Adrenal gland (tissue), 9 donors: ENCODE measurements at regions not wholly inside any gene's neighbourhood (a gene's known extent, or its start where the extent isn't known, plus 50 kb on each side); places are given as distances from the start of the nearest gene placed in this dataset.
"Not testable (repeated sequence)": the region's sequence is repeated elsewhere in the genome, so short reads cannot be mapped to it uniquely, and the experiment has no call there.

Experiments
- DNase-seq, 7 donors: peaks; one replicate each; pipeline ENCODE4 v3.0.0-alpha.2; 2019 to 2020
- H3K27ac ChIP-seq, 5 donors: fragments of 200-600 bp; sonication (generic) in 4 of 5; 1 replicate in 3 of 5; 2 replicates in 2 of 5; pipeline versions ENCODE4 v1.5.1 to v1.8.0; 2016 to 2020; ENCODE audit warnings: mild to moderate bottlenecking in 1 of 5
- H3K27me3 ChIP-seq: fragments of 200-600 bp; 2 replicates; pipeline ENCODE4 v1.8.0; 2021
- H3K36me3 ChIP-seq, 2 donors: fragments of 200-600 bp; replicated peaks in 1 of 2; 1 replicate in 1 of 2; 2 replicates in 1 of 2; pipeline versions ENCODE4 v1.5.1 to v1.8.0; 2018 to 2022
- H3K4me1 ChIP-seq, 2 donors: fragments of 200-600 bp; replicated peaks in 1 of 2; 1 replicate in 1 of 2; 2 replicates in 1 of 2; pipeline versions ENCODE4 v1.5.1 to v1.8.0; 2018 to 2021
- H3K4me3 ChIP-seq, 4 donors: fragments of 200-600 bp; sonication (generic) in 3 of 4; one replicate each; pipeline ENCODE4 v1.5.1; 2016 to 2018
- H3K9me3 ChIP-seq, 3 donors: fragments of 200-600 bp; sonication (generic) in 1 of 3; replicated peaks in 1 of 3; 1 replicate in 2 of 3; 2 replicates in 1 of 3; pipeline versions ENCODE4 v1.5.1 to v1.8.0; 2016 to 2021
- CTCF ChIP-seq, 6 experiments: fragments of 450-650 bp in 4 of 6; fragments of 200-600 bp in 2 of 6; sonication (generic) in 1 of 6; IDR thresholded peaks; 1 replicate in 5 of 6; 2 replicates in 1 of 6; pipeline versions ENCODE4 v1.5.1 to v1.8.0; 2016 to 2021; ENCODE audit warnings: antibody characterized with exemption in 6 of 6, mild to moderate bottlenecking in 2 of 6, moderate library complexity in 1 of 6
- POLR2A ChIP-seq, 2 donors: fragments of 450-650 bp; IDR thresholded peaks; one replicate each; pipeline ENCODE4 v1.6.1; 2017; ENCODE audit warnings: antibody characterized with exemption in 2 of 2, mild to moderate bottlenecking in 2 of 2, moderate library complexity in 1 of 2
- WGBS, 4 donors: extraction: QIAGEN DNeasy Blood & Tissue Kit in 2 of 4; methylation state at CpG; one replicate each; pipeline versions ENCODE4 v1.1.5 to v1.1.7; 2013 to 2017; 5-methylcytosine and 5-hydroxymethylcytosine counted together
- intact Hi-C, 2 donors: fragments of 100-400 bp; cut with DNase I; formaldehyde crosslinking; loops; one replicate each; pipeline versions ENCODE4 v1.14.1 to v1.15.0; 2022 to 2023
- donor health status: healthy with polysubstance abuse.
- donor health status: Bipolar disorder and iron deficiency.
- donor health status: DM: yes; HTN: yes; CAD: no.
- donor health status: DM: no; HTN: no; CAD: no.
- donor health status: DM: no; HTN: no; CAD: no.

GRCh38 chr16:65697065-65697464, 575.2 kb upstream of the CDH11 start:
- intact Hi-C loops = no loop called here

GRCh38 chr16:65691846-65692245, 570.0 kb upstream of the CDH11 start:
- intact Hi-C loops = not testable (repeated sequence)

More at GRCh38 chr16:65697065-65697464, 575.2 kb upstream of the CDH11 start:
- Histone ChIP-seq H3K4me1 (no peaks in the 10 kb centered on the region), H3K4me3 (no peak overlapping the region), H3K9me3 (no peaks in the 10 kb centered on the region), H3K27me3 (no peaks in the 10 kb centered on the region), H3K27ac (no peak overlapping the region), H3K36me3 (no peaks in the 10 kb centered on the region)
- no peak for DNase-seq
- TF ChIP-seq CTCF (IDR thresholded peaks at IDR 0.05) (no peak), POLR2A (IDR thresholded peaks at IDR 0.05) (no peak)
- WGBS, 4 donors = 68 to 78% (median 74%) methylated on average over 1 of the region's 1 CpG

GRCh38 chr16:65689726-65690125, 567.9 kb upstream of the CDH11 start:
- Histone ChIP-seq H3K4me3 (no peak overlapping the region), H3K36me3 (no peaks in the 10 kb centered on the region), H3K27ac (no peak overlapping the region), H3K27me3 (no peaks in the 10 kb centered on the region), H3K4me1 (no peaks in the 10 kb centered on the region), H3K9me3 (no peaks in the 10 kb centered on the region)
- intact Hi-C loops = no loop called here
- TF ChIP-seq CTCF (IDR thresholded peaks at IDR 0.05) (no peak), POLR2A (IDR thresholded peaks at IDR 0.05) (no peak)
- DNase-seq = no peak
- WGBS, 4 donors = 89 to 94% (median 93%) methylated on average over 7 to 8 of the region's 8 CpGs

More at GRCh38 chr16:65691846-65692245, 570.0 kb upstream of the CDH11 start:
- 87 to 98% (median 87%) methylated on average over 3 to 4 of the region's 4 CpGs for WGBS, 4 donors
- not testable (repeated sequence) for H3K27ac ChIP-seq, H3K36me3 ChIP-seq, H3K9me3 ChIP-seq, H3K27me3 ChIP-seq, H3K4me1 ChIP-seq, DNase-seq, H3K4me3 ChIP-seq

GRCh38 chr16:65688301-65688700, 566.4 kb upstream of the CDH11 start:
- Histone ChIP-seq H3K4me3 (no peak overlapping the region), H3K27me3 (no peaks in the 10 kb centered on the region), H3K4me1 (no peaks in the 10 kb centered on the region), H3K9me3 (peaks cover 0 to 3% (median 0%) of the 10 kb centered on the region in 3 donors), H3K36me3 (no peaks in the 10 kb centered on the region), H3K27ac (no peak overlapping the region)
- no peak for DNase-seq
- TF ChIP-seq CTCF (IDR thresholded peaks at IDR 0.05) (no peak), POLR2A (IDR thresholded peaks at IDR 0.05) (no peak)
- WGBS, 4 donors = 47 to 78% (median 69%) methylated on average over 1 of the region's 1 CpG
- intact Hi-C loops = no loop called here

GRCh38 chr16:65684230-65684629, 562.4 kb upstream of the CDH11 start:
- Histone ChIP-seq H3K9me3 (peaks cover 0 to 3% (median 0%) of the 10 kb centered on the region in 3 donors), H3K27ac (no peak overlapping the region), H3K4me3 (no peak overlapping the region), H3K27me3 (no peaks in the 10 kb centered on the region), H3K4me1 (no peaks in the 10 kb centered on the region), H3K36me3 (no peaks in the 10 kb centered on the region)
- intact Hi-C loops = no loop called here
- no peak for DNase-seq
- TF ChIP-seq POLR2A (IDR thresholded peaks at IDR 0.05) = no peak
- no peak for TF ChIP-seq CTCF (IDR thresholded peaks at IDR 0.05)
